MM.1S (cell line): ENCODE measurements at regions not wholly inside any gene's neighbourhood (a gene's known extent, or its start where the extent isn't known, plus 50 kb on each side); places are given as distances from the start of the nearest gene placed in this dataset.

Experiments used
- EZH2 ChIP-seq: fragments of 300-600 bp; sonication (generic); optimal IDR thresholded peaks from 2 replicates; pipeline ENCODE3; 2017; ENCODE audit warnings: low read depth, mild to moderate bottlenecking, antibody characterized with exemption, low read length, mixed read lengths
- EZH2phosphoT487 ChIP-seq: fragments of 300-600 bp; sonication (generic); IDR thresholded peaks from 2 replicates; pipeline ENCODE4 v1.6.1; 2018; ENCODE audit warnings: antibody characterized with exemption, low read length
- TF ChIP-seq, protein P1 (sequence below): fragments of 300-600 bp; sonication (generic); IDR thresholded peaks from 2 replicates; pipeline ENCODE4 v1.5.1; 2016; ENCODE audit warnings: antibody characterized with exemption, low read length, mixed read lengths

DNA sequence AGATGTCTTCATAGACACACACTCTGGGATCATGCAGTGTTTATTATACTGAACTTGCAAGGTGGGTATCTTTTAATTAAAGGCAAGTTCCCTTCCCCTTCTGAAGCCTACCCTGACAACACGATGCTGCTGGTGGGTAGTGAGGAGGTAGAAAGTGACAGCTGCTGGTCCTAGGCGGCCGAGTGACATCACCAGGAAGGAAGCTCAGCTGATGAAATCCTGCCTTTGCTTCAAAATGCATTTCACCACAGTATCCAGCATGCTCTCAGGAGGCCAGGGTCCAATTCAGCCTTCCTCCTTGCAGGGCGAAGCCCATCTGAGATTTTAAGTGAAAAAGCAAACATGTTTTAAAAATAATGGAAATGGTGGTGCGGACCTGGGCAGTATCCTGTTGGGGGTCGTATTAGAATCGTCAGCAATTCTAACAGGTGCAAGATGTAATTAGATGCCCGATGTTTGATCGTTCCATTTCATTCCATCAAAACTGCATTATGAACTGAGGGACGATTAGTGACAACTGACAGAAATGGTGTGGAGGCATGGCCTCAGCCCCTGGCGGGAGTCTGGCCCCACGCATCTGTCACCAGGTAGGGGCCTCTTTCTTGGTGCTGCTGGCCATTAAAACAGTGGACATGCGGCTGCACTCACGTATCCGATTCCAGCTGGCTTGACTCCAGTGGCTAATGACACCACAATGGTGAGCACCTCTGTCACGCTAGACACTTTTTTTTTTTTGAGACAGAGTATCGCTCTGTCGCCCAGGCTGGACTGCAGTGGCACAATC lies 324.8 kb upstream of the C1orf174 start:
- TF ChIP-seq, protein P1, sequence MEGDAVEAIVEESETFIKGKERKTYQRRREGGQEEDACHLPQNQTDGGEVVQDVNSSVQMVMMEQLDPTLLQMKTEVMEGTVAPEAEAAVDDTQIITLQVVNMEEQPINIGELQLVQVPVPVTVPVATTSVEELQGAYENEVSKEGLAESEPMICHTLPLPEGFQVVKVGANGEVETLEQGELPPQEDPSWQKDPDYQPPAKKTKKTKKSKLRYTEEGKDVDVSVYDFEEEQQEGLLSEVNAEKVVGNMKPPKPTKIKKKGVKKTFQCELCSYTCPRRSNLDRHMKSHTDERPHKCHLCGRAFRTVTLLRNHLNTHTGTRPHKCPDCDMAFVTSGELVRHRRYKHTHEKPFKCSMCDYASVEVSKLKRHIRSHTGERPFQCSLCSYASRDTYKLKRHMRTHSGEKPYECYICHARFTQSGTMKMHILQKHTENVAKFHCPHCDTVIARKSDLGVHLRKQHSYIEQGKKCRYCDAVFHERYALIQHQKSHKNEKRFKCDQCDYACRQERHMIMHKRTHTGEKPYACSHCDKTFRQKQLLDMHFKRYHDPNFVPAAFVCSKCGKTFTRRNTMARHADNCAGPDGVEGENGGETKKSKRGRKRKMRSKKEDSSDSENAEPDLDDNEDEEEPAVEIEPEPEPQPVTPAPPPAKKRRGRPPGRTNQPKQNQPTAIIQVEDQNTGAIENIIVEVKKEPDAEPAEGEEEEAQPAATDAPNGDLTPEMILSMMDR: no peak
- TF ChIP-seq EZH2phosphoT487: no peak
- no peak for TF ChIP-seq EZH2
